ENCODE measurements at regions not wholly inside any gene's neighbourhood (a gene's known extent, or its start where the extent isn't known, plus 50 kb on each side); places are given as distances from the start of the nearest gene placed in this dataset. TPM values are rescaled to one million over a fixed set of nuclear protein-coding genes. Genes with fewer than 3 reads are reported as not detected.

- no peak for DNase-seq (ENCODE audit: low read depth)
Observed at GRCh38 chr3:35523838-35524237, 115.5 kb upstream of the ARPP21 start.

DNA sequence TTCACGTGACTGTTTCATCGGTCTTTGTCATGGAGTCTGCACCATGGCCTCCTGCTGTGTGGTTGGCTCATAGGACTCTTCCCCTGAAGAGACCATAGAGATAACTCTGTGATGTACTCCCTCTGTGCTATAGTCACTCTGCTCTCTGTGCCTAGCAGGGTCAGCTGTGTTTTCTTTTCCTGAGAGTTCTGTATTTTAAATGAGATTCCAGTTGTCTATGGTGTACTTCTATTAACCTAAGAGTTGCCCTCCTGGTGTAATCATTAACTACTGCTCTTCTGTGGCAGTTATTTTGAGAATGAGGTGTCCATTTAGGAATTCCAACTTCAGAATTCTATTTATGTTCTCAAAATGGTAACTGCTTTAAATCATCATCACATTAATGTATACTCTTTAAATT, 114.5 kb upstream of the ARPP21 start:
- DNase-seq (ENCODE audit: low read depth), result no peak

DNA sequence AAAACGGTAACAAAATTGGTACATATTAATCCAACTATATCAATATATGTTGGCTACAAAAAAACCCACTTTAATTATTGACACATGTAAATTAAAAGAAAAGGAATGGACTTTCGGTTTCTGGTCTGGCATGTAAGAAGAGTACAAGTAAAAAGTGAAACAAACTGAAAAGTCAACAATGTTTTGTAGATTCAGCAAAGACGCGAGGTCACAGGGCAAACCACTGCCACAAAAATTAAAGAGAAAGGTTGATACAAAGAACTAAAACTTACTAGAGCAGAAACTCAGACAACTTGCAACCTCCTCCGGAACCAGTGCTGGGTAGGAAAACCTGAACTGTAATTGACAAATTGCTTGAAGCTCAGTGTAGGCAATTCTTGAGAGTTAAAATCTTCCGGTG, 110.6 kb upstream of the ARPP21 start:
- peak; percentile 5 for DNase-seq (ENCODE audit: low read depth)

DNA sequence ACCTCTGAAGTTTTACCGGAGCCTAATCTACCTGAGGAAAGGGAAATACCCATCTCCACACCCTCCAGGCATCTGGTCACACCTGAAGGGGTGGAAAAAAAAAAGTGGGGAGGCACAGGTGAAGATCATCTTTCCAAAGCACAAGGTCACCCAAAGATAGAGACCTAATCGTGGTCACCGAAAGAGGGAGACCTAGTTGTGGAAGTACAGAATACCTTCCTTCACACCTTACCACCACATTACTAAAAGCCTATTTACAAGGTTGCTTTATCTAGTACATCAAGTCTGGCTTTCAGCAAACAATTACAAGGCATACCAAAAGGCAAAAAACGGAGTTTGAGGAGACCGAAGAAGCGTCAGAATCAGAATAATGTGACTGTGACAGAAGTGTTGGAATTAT, 110.0 kb upstream of the ARPP21 start:
- no peak for DNase-seq (ENCODE audit: low read depth)

GRCh38 chr3:35537265-35537664, 102.1 kb upstream of the ARPP21 start:
- peak; percentile 4 for DNase-seq (ENCODE audit: low read depth)

GRCh38 chr3:35544976-35545375, 94.3 kb upstream of the ARPP21 start:
- DNase-seq (ENCODE audit: low read depth), result no peak

DNA sequence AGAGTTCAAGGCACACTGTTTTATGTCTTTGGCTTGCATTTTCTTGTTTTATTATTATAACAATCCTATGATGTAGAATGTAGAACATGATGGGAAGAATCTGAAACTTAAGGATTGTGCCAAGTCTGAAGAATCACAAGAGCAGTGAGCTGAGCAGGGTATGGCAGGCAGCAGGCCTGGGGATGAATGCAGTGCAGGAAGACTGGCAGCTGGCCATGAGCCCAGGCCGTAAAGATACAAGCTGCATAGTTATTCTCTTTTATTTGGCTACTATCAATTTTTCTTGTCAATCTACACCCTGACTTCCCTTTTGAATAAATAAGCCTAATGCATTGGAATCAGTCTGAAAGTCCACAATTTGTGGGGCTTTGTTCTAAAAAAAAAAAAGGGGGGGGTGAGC, 89.6 kb upstream of the ARPP21 start:
- DNase-seq (ENCODE audit: low read depth), result no peak

DNA sequence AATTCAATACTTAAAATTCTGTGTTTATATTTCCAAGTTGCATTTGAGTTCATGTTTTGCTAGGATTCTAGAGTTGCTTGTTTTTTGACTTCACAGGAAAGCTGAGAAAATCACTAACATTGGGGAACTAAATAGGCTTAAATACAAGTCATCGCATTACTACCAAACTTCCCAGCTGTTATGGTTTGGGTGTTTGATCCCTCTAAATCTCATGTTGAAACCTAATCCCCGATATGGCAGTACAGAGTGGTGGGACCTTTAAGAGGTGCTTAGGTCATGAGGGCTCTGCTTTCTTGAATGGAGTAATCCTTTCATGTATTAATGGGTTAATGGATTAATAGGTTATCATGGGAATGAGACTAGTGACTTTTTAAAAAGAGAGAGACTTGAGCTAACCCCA, 77.2 kb upstream of the ARPP21 start:
- no peak for DNase-seq (ENCODE audit: low read depth)

- DNase-seq (ENCODE audit: low read depth), result no peak
Observed at GRCh38 chr3:35565048-35565447, 74.3 kb upstream of the ARPP21 start.

Small RNAs in the stretch of these regions (small RNA-seq; reads per million reads assigned to genes)
- gene RNU6-243P, result not detected

Data from HT1080 (cell line).